SK-N-MC (cell line): ENCODE measurements at regions not wholly inside any gene's neighbourhood (a gene's known extent, or its start where the extent isn't known, plus 50 kb on each side); places are given as distances from the start of the nearest gene placed in this dataset.

Experiments
- DNase-seq: peaks from one replicate; pipeline ENCODE4 v3.0.0-alpha.2; 2011; ENCODE audit warnings: low read depth, low spot score
- H3K27ac ChIP-seq: fragments of 200-600 bp; sonication (generic); 2 replicates; pipeline ENCODE4 v1.5.1; 2016; ENCODE audit warnings: mixed run types
- H3K36me3 ChIP-seq: fragments of 200-600 bp; sonication (generic); 2 replicates; pipeline ENCODE4 v1.6.1; 2017; ENCODE audit warnings: antibody characterized with exemption, low read length, mixed read lengths; ENCODE audit not compliant: insufficient read depth
- H3K4me3 ChIP-seq: fragments of 200-600 bp; sonication (generic); 2 replicates; pipeline ENCODE4 v1.5.1; 2016
- H3K9ac ChIP-seq: fragments of 200-600 bp; sonication (generic); 2 replicates; pipeline ENCODE4 v1.8.0; 2017; ENCODE audit warnings: mixed run types, mixed read lengths; ENCODE audit not compliant: insufficient read length
- H3K9me3 ChIP-seq: fragments of 200-600 bp; sonication (generic); 2 replicates; pipeline ENCODE4 v1.6.1; 2017; ENCODE audit warnings: low read depth, mild to moderate bottlenecking, antibody characterized with exemption, low read length, moderate library complexity, mixed read lengths
- EZH2 ChIP-seq: fragments of 200-600 bp; sonication (generic); IDR thresholded peaks from one replicate; pipeline ENCODE4 v1.6.1; 2017; ENCODE audit warnings: antibody characterized with exemption
- FOXP2 ChIP-seq: optimal IDR thresholded peaks from 2 replicates; pipeline ENCODE3; 2011; ENCODE audit warnings: mild to moderate bottlenecking, moderate library complexity; ENCODE audit not compliant: insufficient read depth; ENCODE audit errors: extremely low read length, control extremely low read depth
- POLR2AphosphoS5 ChIP-seq: IDR thresholded peaks from 2 replicates; pipeline ENCODE4 v1.6.1; 2012; ENCODE audit warnings: mild to moderate bottlenecking, low read depth, low read length, borderline replicate concordance

- no peak for TF ChIP-seq FOXP2
- TF ChIP-seq EZH2: no peak
- no peak for TF ChIP-seq POLR2AphosphoS5
- H3K4me3 ChIP-seq: no peak overlapping the region
- no peak for DNase-seq
- no peak overlapping the region for H3K27ac ChIP-seq
- no peaks in the 10 kb centered on the region for H3K9me3 ChIP-seq
- no peak overlapping the region for H3K9ac ChIP-seq
- no peaks in the 10 kb centered on the region for H3K36me3 ChIP-seq
Observed at GRCh38 chr7:18231854-18232253, 204.2 kb upstream of the PRPS1L1 start.

DNA sequence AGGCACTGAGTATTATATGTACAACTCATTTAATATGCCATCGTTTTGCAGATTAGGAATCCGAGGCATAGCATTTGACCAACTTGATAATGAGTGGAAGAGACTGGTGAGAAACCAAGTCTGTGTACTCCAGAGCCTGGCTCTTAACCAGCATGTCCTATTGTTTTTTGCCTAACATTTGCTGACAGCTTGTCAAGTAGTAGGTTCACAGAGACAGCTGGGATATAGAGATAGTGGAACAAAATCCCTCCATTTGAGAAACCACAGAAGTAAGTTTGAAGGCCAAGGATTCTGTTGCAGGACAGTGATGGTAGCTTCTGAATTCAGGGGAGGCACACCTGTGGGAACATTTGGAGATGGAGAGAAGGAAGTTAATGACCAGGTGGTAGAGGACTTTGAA lies 206.9 kb upstream of the PRPS1L1 start:
- TF ChIP-seq EZH2 (no peak), FOXP2 (no peak), POLR2AphosphoS5 (no peak)
- no peak overlapping the region for H3K4me3 ChIP-seq
- H3K27ac ChIP-seq: no peak overlapping the region
- H3K36me3 ChIP-seq: no peaks in the 10 kb centered on the region
- no peak overlapping the region for H3K9ac ChIP-seq
- DNase-seq: no peak
- no peaks in the 10 kb centered on the region for H3K9me3 ChIP-seq

- H3K36me3 ChIP-seq: no peaks in the 10 kb centered on the region
- H3K9me3 ChIP-seq: no peaks in the 10 kb centered on the region
- no peak overlapping the region for H3K9ac ChIP-seq
- DNase-seq: no peak
- no peak for TF ChIP-seq FOXP2
- TF ChIP-seq POLR2AphosphoS5: no peak
- TF ChIP-seq EZH2: no peak
- H3K27ac ChIP-seq: no peak overlapping the region
- H3K4me3 ChIP-seq: no peak overlapping the region
Observed at GRCh38 chr7:18235819-18236218, 208.2 kb upstream of the PRPS1L1 start.

GRCh38 chr7:18239212-18239611 lies 211.6 kb upstream of the PRPS1L1 start:
- Histone ChIP-seq H3K9me3 (no peaks in the 10 kb centered on the region), H3K27ac (no peak overlapping the region), H3K9ac (no peak overlapping the region), H3K36me3 (no peaks in the 10 kb centered on the region), H3K4me3 (no peak overlapping the region)
- no peak for DNase-seq
- no peak for TF ChIP-seq EZH2
- no peak for TF ChIP-seq POLR2AphosphoS5
- TF ChIP-seq FOXP2: no peak

GRCh38 chr7:18241543-18242231 lies 214.0 kb upstream of the PRPS1L1 start:
- H3K36me3 ChIP-seq: no peaks in the 10 kb centered on the region
- H3K9me3 ChIP-seq: no peaks in the 10 kb centered on the region
- H3K4me3 ChIP-seq: no peak overlapping the region
- no peak for DNase-seq
- H3K27ac ChIP-seq: no peak overlapping the region
- TF ChIP-seq FOXP2: no peak
- no peak for TF ChIP-seq POLR2AphosphoS5
- no peak for TF ChIP-seq EZH2
- no peak overlapping the region for H3K9ac ChIP-seq

GRCh38 chr7:18243731-18244130 lies 216.1 kb upstream of the PRPS1L1 start:
- H3K4me3 ChIP-seq: no peak overlapping the region
- no peaks in the 10 kb centered on the region for H3K9me3 ChIP-seq
- H3K27ac ChIP-seq: no peak overlapping the region
- H3K9ac ChIP-seq: no peak overlapping the region
- H3K36me3 ChIP-seq: no peaks in the 10 kb centered on the region
- no peak for DNase-seq
- TF ChIP-seq FOXP2: no peak
- no peak for TF ChIP-seq EZH2
- no peak for TF ChIP-seq POLR2AphosphoS5

- H3K4me3 ChIP-seq: no peak overlapping the region
- no peak for DNase-seq
- H3K9ac ChIP-seq: no peak overlapping the region
- H3K27ac ChIP-seq: no peak overlapping the region
- H3K9me3 ChIP-seq: peaks cover 6% of the 10 kb centered on the region; the same call in 1 of the 2 replicates
- H3K36me3 ChIP-seq: no peaks in the 10 kb centered on the region
- TF ChIP-seq EZH2 (no peak), POLR2AphosphoS5 (no peak), FOXP2 (no peak)
Observed at GRCh38 chr7:18250133-18250532, 222.5 kb upstream of the PRPS1L1 start.

- TF ChIP-seq EZH2 (no peak), FOXP2 (no peak), POLR2AphosphoS5 (no peak)
- Histone ChIP-seq H3K36me3 (no peaks in the 10 kb centered on the region), H3K4me3 (no peak overlapping the region), H3K9ac (no peak overlapping the region), H3K27ac (no peak overlapping the region), H3K9me3 (peaks cover 7% of the 10 kb centered on the region; the same call in 1 of the 2 replicates)
- no peak for DNase-seq
Observed at GRCh38 chr7:18257711-18258110, 230.1 kb upstream of the PRPS1L1 start.

DNA sequence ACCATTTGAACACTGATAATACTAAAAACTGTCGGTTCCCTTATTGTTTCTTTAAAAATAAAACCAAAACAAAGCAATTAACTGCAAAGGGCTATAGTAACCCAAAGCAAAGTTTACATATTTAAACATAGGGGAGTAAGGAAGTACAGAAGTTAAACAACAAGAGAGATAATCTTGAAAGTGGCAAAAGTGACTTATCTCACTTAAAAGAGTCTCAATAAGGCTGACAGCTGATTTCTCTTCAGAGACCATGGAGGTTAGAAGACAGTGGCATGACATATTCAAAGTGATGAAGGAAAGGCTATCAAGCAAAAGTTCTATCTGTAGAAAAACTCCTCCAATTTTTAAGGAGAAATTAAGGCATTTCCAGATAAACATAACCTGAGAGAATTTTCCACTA lies 233.5 kb upstream of the HDAC9 start:
- H3K36me3 ChIP-seq: no peaks in the 10 kb centered on the region
- no peak for TF ChIP-seq FOXP2
- no peak for TF ChIP-seq POLR2AphosphoS5
- TF ChIP-seq EZH2: no peak
- no peak overlapping the region for H3K9ac ChIP-seq
- no peak overlapping the region for H3K4me3 ChIP-seq
- H3K9me3 ChIP-seq: peaks cover 7% of the 10 kb centered on the region; the same call in 1 of the 2 replicates
- no peak for DNase-seq
- H3K27ac ChIP-seq: no peak overlapping the region
